Loucy (cell line): ENCODE measurements at regions not wholly inside any gene's neighbourhood (a gene's known extent, or its start where the extent isn't known, plus 50 kb on each side); places are given as distances from the start of the nearest gene placed in this dataset.

Source experiments
- EZH2phosphoT487 ChIP-seq: fragments of 200-600 bp; IDR thresholded peaks from 2 replicates; pipeline ENCODE4 v1.6.1; 2018; ENCODE audit warnings: antibody characterized with exemption, mild to moderate bottlenecking, moderate library complexity, borderline replicate concordance
- TF ChIP-seq, protein P1 (sequence below): fragments of 200-600 bp; sonication (generic); conservative IDR thresholded peaks from 2 replicates; pipeline ENCODE4 v1.5.1; 2014; ENCODE audit warnings: mild to moderate bottlenecking, antibody characterized with exemption, low read length

- TF ChIP-seq, protein P1, sequence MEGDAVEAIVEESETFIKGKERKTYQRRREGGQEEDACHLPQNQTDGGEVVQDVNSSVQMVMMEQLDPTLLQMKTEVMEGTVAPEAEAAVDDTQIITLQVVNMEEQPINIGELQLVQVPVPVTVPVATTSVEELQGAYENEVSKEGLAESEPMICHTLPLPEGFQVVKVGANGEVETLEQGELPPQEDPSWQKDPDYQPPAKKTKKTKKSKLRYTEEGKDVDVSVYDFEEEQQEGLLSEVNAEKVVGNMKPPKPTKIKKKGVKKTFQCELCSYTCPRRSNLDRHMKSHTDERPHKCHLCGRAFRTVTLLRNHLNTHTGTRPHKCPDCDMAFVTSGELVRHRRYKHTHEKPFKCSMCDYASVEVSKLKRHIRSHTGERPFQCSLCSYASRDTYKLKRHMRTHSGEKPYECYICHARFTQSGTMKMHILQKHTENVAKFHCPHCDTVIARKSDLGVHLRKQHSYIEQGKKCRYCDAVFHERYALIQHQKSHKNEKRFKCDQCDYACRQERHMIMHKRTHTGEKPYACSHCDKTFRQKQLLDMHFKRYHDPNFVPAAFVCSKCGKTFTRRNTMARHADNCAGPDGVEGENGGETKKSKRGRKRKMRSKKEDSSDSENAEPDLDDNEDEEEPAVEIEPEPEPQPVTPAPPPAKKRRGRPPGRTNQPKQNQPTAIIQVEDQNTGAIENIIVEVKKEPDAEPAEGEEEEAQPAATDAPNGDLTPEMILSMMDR: no peak
- no peak for TF ChIP-seq EZH2phosphoT487
Measured at GRCh38 chr3:86413645-86414044, 577.3 kb downstream of the VGLL3 start.
